ENCODE measurements at regions not wholly inside any gene's neighbourhood (a gene's known extent, or its start where the extent isn't known, plus 50 kb on each side); places are given as distances from the start of the nearest gene placed in this dataset.

- H3K4me1 ChIP-seq, result no peaks in the 10 kb centered on the region
- no peak overlapping the region for H3K4me3 ChIP-seq
- WGBS, 2 donors, result 95 to 100% methylated on average over 1 of the region's 1 CpG
- intact Hi-C loops (cut with DNase I; ENCODE audit: low total_unique reads), result no loop called here
- no peak overlapping the region for H3K27ac ChIP-seq
- no peaks in the 10 kb centered on the region for H3K36me3 ChIP-seq (ENCODE audit: low read depth, missing control alignments)
- no peaks in the 10 kb centered on the region for H3K9me3 ChIP-seq
- H3K27me3 ChIP-seq, result no peaks in the 10 kb centered on the region
- no peak for DNase-seq
- no peak for TF ChIP-seq CTCF (IDR thresholded peaks at IDR 0.05)
- no peak for TF ChIP-seq POLR2A (IDR thresholded peaks at IDR 0.05)
Observed at GRCh38 chr6:25144919-25145318, 134.3 kb upstream of the CARMIL1 start.

GRCh38 chr6:25147223-25147622 lies 132.0 kb upstream of the CARMIL1 start:
- H3K4me3 ChIP-seq, result no peak overlapping the region
- TF ChIP-seq CTCF (IDR thresholded peaks at IDR 0.05), result no peak
- no peak for TF ChIP-seq POLR2A (IDR thresholded peaks at IDR 0.05)
- H3K27ac ChIP-seq, result no peak overlapping the region
- H3K9me3 ChIP-seq, result no peaks in the 10 kb centered on the region
- no peaks in the 10 kb centered on the region for H3K27me3 ChIP-seq
- H3K4me1 ChIP-seq, result no peaks in the 10 kb centered on the region
- intact Hi-C loops (cut with DNase I; ENCODE audit: low total_unique reads), result no loop called here
- DNase-seq, result no peak
- no peaks in the 10 kb centered on the region for H3K36me3 ChIP-seq (ENCODE audit: low read depth, missing control alignments)

GRCh38 chr6:25150031-25150430 lies 129.1 kb upstream of the CARMIL1 start:
- 88 to 96% methylated on average over 1 of the region's 1 CpG for WGBS, 2 donors
- Histone ChIP-seq H3K4me1 (no peaks in the 10 kb centered on the region), H3K36me3 (ENCODE audit: low read depth, missing control alignments) (no peaks in the 10 kb centered on the region), H3K27me3 (no peaks in the 10 kb centered on the region), H3K4me3 (no peak overlapping the region), H3K27ac (no peak overlapping the region), H3K9me3 (no peaks in the 10 kb centered on the region)
- intact Hi-C loops (cut with DNase I; ENCODE audit: low total_unique reads), result no loop called here
- TF ChIP-seq CTCF (IDR thresholded peaks at IDR 0.05) (no peak), POLR2A (IDR thresholded peaks at IDR 0.05) (no peak)
- DNase-seq, result no peak

- H3K4me1 ChIP-seq, result no peaks in the 10 kb centered on the region
- no peaks in the 10 kb centered on the region for H3K9me3 ChIP-seq
- DNase-seq, result no peak
- TF ChIP-seq POLR2A (IDR thresholded peaks at IDR 0.05) (no peak), CTCF (IDR thresholded peaks at IDR 0.05) (no peak)
- no peaks in the 10 kb centered on the region for H3K27me3 ChIP-seq
- H3K27ac ChIP-seq, result no peak overlapping the region
- H3K36me3 ChIP-seq (ENCODE audit: low read depth, missing control alignments), result no peaks in the 10 kb centered on the region
- WGBS, 2 donors, result 93 to 96% methylated on average over 2 of the region's 2 CpGs
- H3K4me3 ChIP-seq, result no peak overlapping the region
- intact Hi-C loops (cut with DNase I; ENCODE audit: low total_unique reads), result no loop called here
Observed at GRCh38 chr6:25150863-25151262, 128.3 kb upstream of the CARMIL1 start.

GRCh38 chr6:25153079-25153478 lies 126.1 kb upstream of the CARMIL1 start:
- Histone ChIP-seq H3K27ac (no peak overlapping the region), H3K4me1 (no peaks in the 10 kb centered on the region), H3K4me3 (no peak overlapping the region), H3K36me3 (ENCODE audit: low read depth, missing control alignments) (no peaks in the 10 kb centered on the region), H3K27me3 (no peaks in the 10 kb centered on the region), H3K9me3 (no peaks in the 10 kb centered on the region)
- no peak for TF ChIP-seq CTCF (IDR thresholded peaks at IDR 0.05)
- no peak for TF ChIP-seq POLR2A (IDR thresholded peaks at IDR 0.05)
- 60 to 77% methylated on average over 14 to 21 of the region's 21 CpGs for WGBS, 2 donors
- intact Hi-C loops (cut with DNase I; ENCODE audit: low total_unique reads), result no loop called here
- DNase-seq, result no peak
